ENCODE measurements at regions not wholly inside any gene's neighbourhood (a gene's known extent, or its start where the extent isn't known, plus 50 kb on each side); places are given as distances from the start of the nearest gene placed in this dataset.

GRCh38 chr21:15558884-15559283, 170.9 kb upstream of the USP25 start:
- no peak for ATAC-seq (ENCODE audit: low read depth)
- no peak overlapping the region for H3K4me3 Mint-ChIP-seq
- ChIA-PET CTCF (no interaction called here), POLR2A (no interaction called here)
- H3K36me3 Mint-ChIP-seq (ENCODE audit: low read depth): no peaks in the 10 kb centered on the region
- intact Hi-C loops (cut with micrococcal nuclease): no loop called here
- DNase-seq: no peak
- no peaks in the 10 kb centered on the region for H3K4me1 Mint-ChIP-seq
- H3K9me3 Mint-ChIP-seq: peaks cover 6% of the 10 kb centered on the region
- no peak overlapping the region for H3K27ac Mint-ChIP-seq
- TF ChIP-seq, protein P1, sequence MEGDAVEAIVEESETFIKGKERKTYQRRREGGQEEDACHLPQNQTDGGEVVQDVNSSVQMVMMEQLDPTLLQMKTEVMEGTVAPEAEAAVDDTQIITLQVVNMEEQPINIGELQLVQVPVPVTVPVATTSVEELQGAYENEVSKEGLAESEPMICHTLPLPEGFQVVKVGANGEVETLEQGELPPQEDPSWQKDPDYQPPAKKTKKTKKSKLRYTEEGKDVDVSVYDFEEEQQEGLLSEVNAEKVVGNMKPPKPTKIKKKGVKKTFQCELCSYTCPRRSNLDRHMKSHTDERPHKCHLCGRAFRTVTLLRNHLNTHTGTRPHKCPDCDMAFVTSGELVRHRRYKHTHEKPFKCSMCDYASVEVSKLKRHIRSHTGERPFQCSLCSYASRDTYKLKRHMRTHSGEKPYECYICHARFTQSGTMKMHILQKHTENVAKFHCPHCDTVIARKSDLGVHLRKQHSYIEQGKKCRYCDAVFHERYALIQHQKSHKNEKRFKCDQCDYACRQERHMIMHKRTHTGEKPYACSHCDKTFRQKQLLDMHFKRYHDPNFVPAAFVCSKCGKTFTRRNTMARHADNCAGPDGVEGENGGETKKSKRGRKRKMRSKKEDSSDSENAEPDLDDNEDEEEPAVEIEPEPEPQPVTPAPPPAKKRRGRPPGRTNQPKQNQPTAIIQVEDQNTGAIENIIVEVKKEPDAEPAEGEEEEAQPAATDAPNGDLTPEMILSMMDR (IDR thresholded peaks at IDR 0.05): no peak
- no peaks in the 10 kb centered on the region for H3K27me3 Mint-ChIP-seq

DNA sequence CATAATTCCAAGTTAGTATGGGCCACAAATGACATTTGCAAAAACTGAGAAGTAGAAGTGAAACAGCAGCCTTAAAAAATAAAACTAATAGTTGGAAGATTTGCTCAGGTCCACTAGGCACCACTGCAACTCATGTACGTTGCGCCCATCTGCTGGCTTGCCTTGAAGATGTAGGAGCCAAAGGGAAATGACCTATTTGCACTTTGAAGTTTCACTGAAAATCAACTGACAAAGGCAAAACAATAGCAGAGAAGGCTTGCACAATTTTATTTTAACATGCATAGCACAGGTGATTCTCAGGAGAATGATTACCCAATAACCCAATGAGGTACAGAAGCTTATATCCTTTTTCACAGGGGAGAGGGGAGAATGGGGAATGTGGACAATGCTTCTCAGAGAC, 170.1 kb upstream of the USP25 start:
- POLR2A ChIA-PET: no interaction called here
- ATAC-seq (ENCODE audit: low read depth) (no peak), DNase-seq (no peak)
- CTCF ChIA-PET: no interaction called here
- Mint-ChIP-seq H3K9me3 (peaks cover 6% of the 10 kb centered on the region), H3K27ac (no peak overlapping the region), H3K4me3 (no peak overlapping the region), H3K4me1 (no peaks in the 10 kb centered on the region), H3K36me3 (ENCODE audit: low read depth) (no peaks in the 10 kb centered on the region), H3K27me3 (no peaks in the 10 kb centered on the region)
- TF ChIP-seq, protein P1 (IDR thresholded peaks at IDR 0.05): no peak
- intact Hi-C loops (cut with micrococcal nuclease): no loop called here

- DNase-seq (no peak), ATAC-seq (ENCODE audit: low read depth) (no peak)
- ChIA-PET POLR2A (no interaction called here), CTCF (no interaction called here)
- TF ChIP-seq, protein P1 (IDR thresholded peaks at IDR 0.05): no peak
- Mint-ChIP-seq H3K27ac (no peak overlapping the region), H3K4me3 (no peak overlapping the region), H3K9me3 (peaks cover 6% of the 10 kb centered on the region), H3K36me3 (ENCODE audit: low read depth) (no peaks in the 10 kb centered on the region), H3K4me1 (no peaks in the 10 kb centered on the region), H3K27me3 (no peaks in the 10 kb centered on the region)
- intact Hi-C loops (cut with micrococcal nuclease): no loop called here
These were observed 169.3 kb upstream of the USP25 start for GRCh38 chr21:15560383-15561056.

DNA sequence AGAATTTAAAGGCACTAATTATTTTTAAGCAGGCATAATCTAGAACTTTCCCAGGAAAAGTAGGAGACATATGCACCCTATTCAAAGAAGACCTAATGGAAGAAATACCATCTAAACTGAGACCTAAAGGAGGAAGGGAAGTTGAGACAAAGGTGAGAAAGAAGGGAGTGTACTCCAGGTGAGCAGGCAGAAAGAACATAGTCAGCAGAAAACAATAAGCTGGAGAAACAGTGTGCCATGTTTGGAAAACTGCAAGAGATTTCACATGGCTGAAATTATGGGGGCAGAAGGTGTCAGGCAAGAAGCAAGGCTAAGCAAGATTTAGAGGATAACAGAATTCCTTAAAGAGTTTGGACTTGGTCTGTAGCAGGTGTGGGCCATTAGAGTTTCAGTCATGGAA, 167.0 kb upstream of the USP25 start:
- ATAC-seq (ENCODE audit: low read depth): no peak
- CTCF ChIA-PET: no interaction called here
- H3K4me1 Mint-ChIP-seq: no peaks in the 10 kb centered on the region
- intact Hi-C loops (cut with micrococcal nuclease): no loop called here
- no peak overlapping the region for H3K27ac Mint-ChIP-seq
- DNase-seq: no peak
- no peaks in the 10 kb centered on the region for H3K36me3 Mint-ChIP-seq (ENCODE audit: low read depth)
- H3K4me3 Mint-ChIP-seq: no peak overlapping the region
- peaks cover 2% of the 10 kb centered on the region for H3K27me3 Mint-ChIP-seq
- POLR2A ChIA-PET: no interaction called here
- TF ChIP-seq, protein P1 (IDR thresholded peaks at IDR 0.05): no peak
- peaks cover 4% of the 10 kb centered on the region for H3K9me3 Mint-ChIP-seq

GRCh38 chr21:15564907-15565306, 164.9 kb upstream of the USP25 start:
- H3K4me1 Mint-ChIP-seq: no peaks in the 10 kb centered on the region
- ATAC-seq (ENCODE audit: low read depth) (no peak), DNase-seq (no peak)
- POLR2A ChIA-PET: no interaction called here
- no peaks in the 10 kb centered on the region for H3K9me3 Mint-ChIP-seq
- no peak overlapping the region for H3K27ac Mint-ChIP-seq
- CTCF ChIA-PET: no interaction called here
- no peak overlapping the region for H3K4me3 Mint-ChIP-seq
- H3K36me3 Mint-ChIP-seq (ENCODE audit: low read depth): no peaks in the 10 kb centered on the region
- intact Hi-C loops (cut with micrococcal nuclease): no loop called here
- TF ChIP-seq, protein P1 (IDR thresholded peaks at IDR 0.05): no peak
- H3K27me3 Mint-ChIP-seq: peaks cover 10% of the 10 kb centered on the region

All from activated B cell treated with CpG ODN at 0.5 μM for 24 hours (primary cell).